Progenitor cell of endocrine pancreas (in vitro differentiated cells): ENCODE measurements at regions not wholly inside any gene's neighbourhood (a gene's known extent, or its start where the extent isn't known, plus 50 kb on each side); places are given as distances from the start of the nearest gene placed in this dataset.

Experiments used
- DNase-seq: peaks from one replicate; pipeline ENCODE4 v3.0.0; 2021; ENCODE audit warnings: low spot score; ENCODE audit not compliant: unreplicated experiment
- H3K27ac Mint-ChIP-seq: 2 replicates; pipeline ENCODE4 v1.8.0; 2021; ENCODE audit warnings: mild to moderate bottlenecking, moderate library complexity, mixed read lengths
- H3K27me3 Mint-ChIP-seq: 2 replicates; pipeline ENCODE4 v1.8.0; 2021; ENCODE audit warnings: mixed read lengths
- H3K36me3 Mint-ChIP-seq: 2 replicates; pipeline ENCODE4 v1.8.0; 2022; ENCODE audit warnings: mixed read lengths; ENCODE audit not compliant: insufficient read depth
- H3K4me1 Mint-ChIP-seq: 2 replicates; pipeline ENCODE4 v1.8.0; 2021; ENCODE audit warnings: low read depth, mixed read lengths
- H3K4me3 Mint-ChIP-seq: 2 replicates; pipeline ENCODE4 v1.8.0; 2021; ENCODE audit warnings: low read depth, mild to moderate bottlenecking, moderate library complexity, mixed read lengths
- H3K9me3 Mint-ChIP-seq: 2 replicates; pipeline ENCODE4 v1.8.0; 2021; ENCODE audit warnings: low read depth, mixed read lengths
- TF ChIP-seq, protein P1 (sequence below): fragments of 200-600 bp; sonication (generic); IDR thresholded peaks from one replicate; pipeline ENCODE4 v1.5.0; 2021; ENCODE audit warnings: antibody characterized with exemption, mild to moderate bottlenecking; ENCODE audit not compliant: unreplicated experiment

DNA sequence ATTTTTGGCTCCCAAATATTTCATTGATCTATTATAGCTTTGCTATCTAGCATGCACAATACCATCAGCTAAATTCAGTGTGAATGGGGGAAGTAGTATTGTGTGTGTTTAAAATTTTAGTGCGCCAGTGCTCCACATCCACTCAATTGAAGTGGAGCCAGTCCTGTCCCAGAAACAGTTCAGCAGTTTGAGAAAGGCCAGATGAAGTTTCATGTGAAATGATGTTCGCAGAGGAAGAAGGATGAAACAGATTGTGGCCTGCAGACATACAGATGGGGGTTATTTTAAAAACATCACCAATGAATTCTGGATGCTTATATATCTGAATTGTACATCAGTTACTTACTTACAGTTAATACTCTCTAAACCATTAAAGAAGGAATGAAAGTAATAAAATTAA lies 129.4 kb downstream of the SPRY2 start:
- DNase-seq = no peak
- H3K27me3 Mint-ChIP-seq = no peaks in the 10 kb centered on the region
- H3K4me1 Mint-ChIP-seq = peaks cover 26% of the 10 kb centered on the region
- no peaks in the 10 kb centered on the region for H3K36me3 Mint-ChIP-seq
- H3K4me3 Mint-ChIP-seq = no peak overlapping the region
- H3K27ac Mint-ChIP-seq = no peak overlapping the region
- TF ChIP-seq, protein P1, sequence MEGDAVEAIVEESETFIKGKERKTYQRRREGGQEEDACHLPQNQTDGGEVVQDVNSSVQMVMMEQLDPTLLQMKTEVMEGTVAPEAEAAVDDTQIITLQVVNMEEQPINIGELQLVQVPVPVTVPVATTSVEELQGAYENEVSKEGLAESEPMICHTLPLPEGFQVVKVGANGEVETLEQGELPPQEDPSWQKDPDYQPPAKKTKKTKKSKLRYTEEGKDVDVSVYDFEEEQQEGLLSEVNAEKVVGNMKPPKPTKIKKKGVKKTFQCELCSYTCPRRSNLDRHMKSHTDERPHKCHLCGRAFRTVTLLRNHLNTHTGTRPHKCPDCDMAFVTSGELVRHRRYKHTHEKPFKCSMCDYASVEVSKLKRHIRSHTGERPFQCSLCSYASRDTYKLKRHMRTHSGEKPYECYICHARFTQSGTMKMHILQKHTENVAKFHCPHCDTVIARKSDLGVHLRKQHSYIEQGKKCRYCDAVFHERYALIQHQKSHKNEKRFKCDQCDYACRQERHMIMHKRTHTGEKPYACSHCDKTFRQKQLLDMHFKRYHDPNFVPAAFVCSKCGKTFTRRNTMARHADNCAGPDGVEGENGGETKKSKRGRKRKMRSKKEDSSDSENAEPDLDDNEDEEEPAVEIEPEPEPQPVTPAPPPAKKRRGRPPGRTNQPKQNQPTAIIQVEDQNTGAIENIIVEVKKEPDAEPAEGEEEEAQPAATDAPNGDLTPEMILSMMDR = no peak
- H3K9me3 Mint-ChIP-seq = peaks cover 4% of the 10 kb centered on the region

DNA sequence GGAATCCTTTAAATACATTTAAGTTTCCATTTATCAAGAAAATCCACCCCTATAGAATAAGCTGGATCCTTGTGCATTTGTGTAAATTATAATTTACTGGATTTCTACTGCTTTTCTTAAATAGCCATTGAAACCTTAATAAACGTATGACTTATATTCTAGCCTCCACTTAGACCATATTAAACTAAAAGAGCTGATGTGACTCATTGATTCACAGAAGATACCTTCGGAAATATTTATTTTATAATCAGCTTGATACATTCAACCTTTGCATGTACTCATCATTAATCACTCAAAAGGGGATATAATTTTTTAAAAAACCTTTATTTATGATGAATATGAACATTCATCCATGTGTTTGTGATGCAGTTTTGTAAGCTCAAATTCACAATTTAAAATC lies 136.3 kb downstream of the SPRY2 start:
- H3K27ac Mint-ChIP-seq = no peak overlapping the region

DNA sequence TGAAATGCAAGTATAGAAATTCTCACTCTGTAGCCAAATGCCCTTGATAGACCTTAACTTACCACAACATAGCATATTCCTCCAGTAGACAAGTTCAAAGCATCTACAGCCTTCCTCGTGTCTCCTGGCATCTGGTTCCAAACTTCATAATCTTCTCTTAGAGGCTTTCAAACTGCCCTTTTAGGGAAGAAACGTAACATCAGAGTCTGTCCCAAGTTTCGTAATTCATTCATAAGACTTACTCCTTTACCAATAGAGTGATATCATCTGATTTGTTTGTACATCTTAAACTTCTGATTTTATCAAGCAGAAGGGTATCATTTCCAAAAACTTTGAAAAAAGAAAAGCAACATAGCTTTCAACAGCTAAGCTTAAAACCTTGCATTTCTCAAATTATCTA lies 137.4 kb downstream of the SPRY2 start:
- no peaks in the 10 kb centered on the region for H3K36me3 Mint-ChIP-seq
- H3K4me1 Mint-ChIP-seq = peaks cover 10% of the 10 kb centered on the region
- H3K9me3 Mint-ChIP-seq = peaks cover 11% of the 10 kb centered on the region
- no peak overlapping the region for H3K4me3 Mint-ChIP-seq
- H3K27me3 Mint-ChIP-seq = no peaks in the 10 kb centered on the region
- DNase-seq = no peak
- TF ChIP-seq, protein P1 = no peak
- H3K27ac Mint-ChIP-seq = no peak overlapping the region

More for the DNA sequence above, 136.3 kb downstream of the SPRY2 start:
- Mint-ChIP-seq H3K4me3 (no peak overlapping the region), H3K4me1 (peaks cover 5% of the 10 kb centered on the region), H3K9me3 (peaks cover 11% of the 10 kb centered on the region), H3K36me3 (no peaks in the 10 kb centered on the region), H3K27me3 (no peaks in the 10 kb centered on the region)
- TF ChIP-seq, protein P1 = no peak
- DNase-seq = no peak

DNA sequence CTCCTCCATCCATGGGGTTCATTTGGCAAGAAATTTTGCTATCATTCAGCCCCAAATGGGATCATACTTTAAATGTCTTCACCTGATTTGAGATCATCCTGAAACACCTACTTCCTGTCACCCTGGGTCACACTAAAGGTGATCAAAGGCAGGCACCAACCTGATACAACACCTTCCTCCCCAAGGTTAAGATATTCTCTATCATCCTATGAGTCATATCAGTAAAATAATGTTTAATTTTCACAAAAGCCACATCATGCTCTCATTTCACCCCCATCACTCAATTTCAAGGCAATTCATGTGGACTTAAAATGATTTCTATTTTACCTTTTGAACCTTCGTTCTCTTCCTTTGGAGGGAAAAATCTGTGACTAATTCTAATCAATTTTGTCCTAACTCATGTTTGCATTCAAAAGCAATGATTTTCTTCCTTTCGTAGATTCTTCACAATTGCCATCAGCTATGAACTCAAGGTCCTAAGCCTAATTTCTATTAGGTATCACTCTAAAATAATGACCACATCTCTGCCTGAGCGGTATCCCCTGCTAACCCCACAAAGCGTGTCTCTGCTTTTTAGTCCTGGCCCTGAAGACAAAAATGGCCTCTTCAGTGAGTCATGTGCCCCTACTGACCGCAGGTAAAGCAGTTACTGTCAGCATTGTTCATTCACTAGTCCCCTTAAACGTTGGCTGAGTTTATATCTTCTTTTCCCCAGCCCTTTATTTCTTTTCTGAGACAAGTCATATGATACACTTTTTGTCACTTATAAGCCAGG lies 139.0 kb downstream of the SPRY2 start:
- H3K27ac Mint-ChIP-seq = no peak overlapping the region
- no peak overlapping the region for H3K4me3 Mint-ChIP-seq
- H3K4me1 Mint-ChIP-seq = peaks cover 11% of the 10 kb centered on the region
- no peaks in the 10 kb centered on the region for H3K36me3 Mint-ChIP-seq
- peaks cover 8% of the 10 kb centered on the region for H3K9me3 Mint-ChIP-seq
- TF ChIP-seq, protein P1 = no peak
- H3K27me3 Mint-ChIP-seq = no peaks in the 10 kb centered on the region
- no peak for DNase-seq

DNA sequence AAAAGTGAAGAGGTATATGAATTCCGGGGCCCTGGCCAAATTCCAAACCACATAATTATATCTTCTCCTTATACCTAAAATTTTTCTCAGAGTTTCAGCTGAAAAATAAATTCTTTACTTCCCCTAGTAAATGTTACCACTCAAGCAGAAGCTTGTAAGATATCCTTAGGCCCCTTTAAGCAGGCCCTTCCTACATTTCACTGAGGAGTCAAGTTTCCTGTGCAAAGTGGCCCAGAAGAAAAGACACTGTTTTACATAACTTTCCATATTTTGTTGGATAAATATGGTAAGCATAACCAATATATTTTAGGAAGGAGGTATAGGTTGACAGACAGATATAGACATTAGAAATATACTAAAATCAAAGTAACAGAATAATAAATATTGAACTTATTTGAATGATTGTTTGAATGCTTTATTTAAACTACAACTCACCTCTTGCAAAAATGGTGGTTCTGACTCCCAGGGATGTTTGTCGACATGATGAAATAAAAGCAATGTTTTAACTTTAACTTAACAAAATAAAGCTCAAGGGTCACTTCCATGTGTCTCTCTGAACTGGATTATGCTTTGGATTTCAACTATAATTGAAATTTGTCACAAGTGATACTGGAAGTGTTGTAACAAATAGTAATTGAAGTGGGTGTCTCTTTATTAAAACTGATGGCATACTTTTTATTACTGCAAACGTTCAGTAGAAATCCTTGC lies 141.2 kb downstream of the SPRY2 start:
- no peak overlapping the region for H3K4me3 Mint-ChIP-seq
- no peaks in the 10 kb centered on the region for H3K36me3 Mint-ChIP-seq

More for the DNA sequence above, 141.2 kb downstream of the SPRY2 start:
- Mint-ChIP-seq H3K27ac (no peak overlapping the region), H3K4me1 (peaks cover 12% of the 10 kb centered on the region), H3K27me3 (no peaks in the 10 kb centered on the region), H3K9me3 (peaks cover 5% of the 10 kb centered on the region)
- TF ChIP-seq, protein P1 = no peak
- DNase-seq = no peak
